ES-I3 (cell line): ENCODE measurements at regions not wholly inside any gene's neighbourhood (a gene's known extent, or its start where the extent isn't known, plus 50 kb on each side); places are given as distances from the start of the nearest gene placed in this dataset.

ENCODE experiments used
- H3K36me3 ChIP-seq: 2 replicates; pipeline ENCODE4 v1.6.1; 2013; ENCODE audit warnings: mild to moderate bottlenecking, low read length, control low read depth, moderate library complexity; ENCODE audit not compliant: insufficient read depth
- H3K4me1 ChIP-seq: 2 replicates; pipeline ENCODE4 v1.6.1; 2013; ENCODE audit warnings: mild to moderate bottlenecking, control low read depth, low read length; ENCODE audit not compliant: insufficient read depth
- H3K9ac ChIP-seq: 2 replicates; pipeline ENCODE4 v1.6.1; 2013; ENCODE audit warnings: low read depth, mild to moderate bottlenecking, low read length, moderate library complexity
- H3K9me3 ChIP-seq: 2 replicates; pipeline ENCODE4 v1.6.1; 2013; ENCODE audit warnings: mild to moderate bottlenecking, low read length, moderate library complexity; ENCODE audit not compliant: control insufficient read depth, insufficient read depth

DNA sequence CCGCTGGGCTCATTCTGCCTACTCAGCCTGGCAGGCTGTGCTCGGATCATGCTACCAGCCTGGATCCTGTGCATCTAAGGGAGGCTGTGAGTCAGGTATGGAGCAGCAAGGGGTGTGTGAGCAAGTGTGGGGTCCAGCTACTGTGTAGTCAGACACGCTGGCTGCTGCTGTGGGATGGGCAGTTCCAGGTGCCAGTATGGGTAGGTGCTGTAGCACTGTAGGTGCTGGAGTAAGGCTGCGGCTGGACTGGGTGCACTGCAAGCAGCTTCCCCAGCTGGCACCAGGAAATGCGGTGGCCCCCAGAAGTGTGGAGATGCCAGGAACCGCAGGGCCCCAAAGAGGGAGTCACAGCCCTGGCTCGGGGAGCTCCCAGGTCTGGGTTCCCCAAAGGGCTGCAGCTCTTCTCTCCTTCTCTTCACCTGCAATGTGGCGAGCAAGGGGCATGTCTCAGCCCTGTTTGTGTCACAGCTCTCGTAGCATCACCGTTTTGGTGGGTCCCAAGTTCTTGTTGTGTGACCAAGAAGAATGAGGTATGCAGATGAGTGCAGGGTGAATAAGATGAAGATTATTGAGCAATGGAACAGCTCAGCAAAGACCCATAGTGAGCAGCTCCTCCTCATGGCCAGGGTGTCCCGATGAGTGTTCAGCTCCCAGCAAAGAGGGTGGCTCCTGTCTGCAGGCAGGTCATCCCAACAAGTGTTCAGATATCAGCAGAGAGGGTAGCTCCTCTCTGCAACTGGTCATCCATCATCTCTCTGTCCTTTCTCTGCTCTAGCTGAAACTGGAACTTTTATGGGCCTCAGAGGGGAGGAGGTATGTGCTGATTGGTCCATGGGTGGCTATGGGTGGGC lies 462.9 kb downstream of the TBC1D22A start:
- Histone ChIP-seq H3K36me3 (no peaks in the 10 kb centered on the region), H3K9me3 (no peaks in the 10 kb centered on the region), H3K9ac (no peak overlapping the region), H3K4me1 (no peaks in the 10 kb centered on the region)
